Stimulated activated memory B cell treated with anti-CD40 and anti-IgM and Interleukin-4, amounts not matched to agents 10 μg/mL and 1 μg/mL and 100 μg/mL, for 72 hours (primary cell): ENCODE measurements at regions not wholly inside any gene's neighbourhood (a gene's known extent, or its start where the extent isn't known, plus 50 kb on each side); places are given as distances from the start of the nearest gene placed in this dataset.

Experiments
- ATAC-seq: fragments of 150-1000 bp; cut with Tn5 transposase; 2 replicates; pipeline ENCODE4 v1.10.0; 2021
- H3K27ac Mint-ChIP-seq: one replicate; pipeline ENCODE4 v1.8.0; 2022; ENCODE audit warnings: mild to moderate bottlenecking, mixed read lengths
- H3K27me3 Mint-ChIP-seq: one replicate; pipeline ENCODE4 v1.8.0; 2022; ENCODE audit warnings: mixed read lengths
- H3K36me3 Mint-ChIP-seq: one replicate; pipeline ENCODE4 v1.8.0; 2022; ENCODE audit warnings: mixed read lengths
- H3K4me1 Mint-ChIP-seq: one replicate; pipeline ENCODE4 v1.8.0; 2022; ENCODE audit warnings: mixed read lengths
- H3K4me3 Mint-ChIP-seq: one replicate; pipeline ENCODE4 v1.8.0; 2022; ENCODE audit warnings: mild to moderate bottlenecking, moderate library complexity, mixed read lengths
- H3K9me3 Mint-ChIP-seq: one replicate; pipeline ENCODE4 v1.8.0; 2022; ENCODE audit warnings: mixed read lengths

DNA sequence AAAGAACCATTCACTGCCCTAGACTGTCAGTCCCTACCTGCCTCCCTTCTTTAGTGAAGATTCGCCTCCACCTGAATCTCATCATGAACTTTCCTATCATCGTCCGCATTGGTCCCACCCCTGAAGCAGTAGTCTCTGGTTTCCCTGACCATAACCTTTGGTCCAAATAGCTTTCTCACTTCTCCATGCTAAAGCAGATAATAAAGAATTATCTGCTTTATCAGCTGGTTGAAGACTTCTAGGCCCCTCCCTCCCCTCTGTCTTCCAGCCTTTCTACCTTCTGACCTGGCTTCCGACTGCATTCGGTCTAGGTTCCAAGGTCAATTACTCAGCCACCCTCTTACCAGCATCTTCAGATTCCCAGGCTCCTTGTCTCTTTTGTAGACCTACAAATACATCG, 650.9 kb downstream of the HS3ST4 start:
- H3K27me3 Mint-ChIP-seq = no peaks in the 10 kb centered on the region
- no peak for ATAC-seq
- no peak overlapping the region for H3K27ac Mint-ChIP-seq
- H3K9me3 Mint-ChIP-seq = peaks cover 4% of the 10 kb centered on the region
- no peaks in the 10 kb centered on the region for H3K36me3 Mint-ChIP-seq
- no peaks in the 10 kb centered on the region for H3K4me1 Mint-ChIP-seq
- H3K4me3 Mint-ChIP-seq = no peak overlapping the region

DNA sequence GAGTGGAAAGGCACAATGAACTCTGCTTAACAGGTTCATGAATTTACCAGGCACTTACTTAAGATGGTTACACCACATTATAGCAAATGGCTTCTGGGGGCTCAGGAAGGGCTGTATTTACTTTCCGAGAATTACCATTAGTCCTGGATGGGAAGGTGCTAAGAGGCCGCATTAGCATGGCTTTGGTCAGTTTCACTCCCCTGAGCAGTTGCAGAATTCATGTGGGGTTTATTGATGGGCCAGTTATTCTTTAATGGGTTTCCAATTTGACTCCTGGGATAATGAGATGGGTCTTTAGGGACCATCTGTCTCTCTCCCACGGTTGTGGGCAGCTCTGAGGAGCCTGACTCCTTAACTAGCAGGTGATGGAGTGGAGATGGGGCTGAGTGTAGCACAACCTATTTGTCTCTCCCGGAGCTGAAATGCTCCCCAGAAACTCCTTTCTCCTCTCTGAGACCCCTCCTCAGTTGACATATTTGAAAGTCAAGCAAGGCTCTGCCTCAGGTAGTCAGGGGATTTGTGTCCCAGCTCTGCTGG, 652.5 kb downstream of the HS3ST4 start:
- no peaks in the 10 kb centered on the region for H3K27me3 Mint-ChIP-seq
- H3K4me3 Mint-ChIP-seq = no peak overlapping the region
- no peak for ATAC-seq
- H3K36me3 Mint-ChIP-seq = no peaks in the 10 kb centered on the region
- peaks cover 4% of the 10 kb centered on the region for H3K9me3 Mint-ChIP-seq
- H3K4me1 Mint-ChIP-seq = no peaks in the 10 kb centered on the region
- H3K27ac Mint-ChIP-seq = no peak overlapping the region

DNA sequence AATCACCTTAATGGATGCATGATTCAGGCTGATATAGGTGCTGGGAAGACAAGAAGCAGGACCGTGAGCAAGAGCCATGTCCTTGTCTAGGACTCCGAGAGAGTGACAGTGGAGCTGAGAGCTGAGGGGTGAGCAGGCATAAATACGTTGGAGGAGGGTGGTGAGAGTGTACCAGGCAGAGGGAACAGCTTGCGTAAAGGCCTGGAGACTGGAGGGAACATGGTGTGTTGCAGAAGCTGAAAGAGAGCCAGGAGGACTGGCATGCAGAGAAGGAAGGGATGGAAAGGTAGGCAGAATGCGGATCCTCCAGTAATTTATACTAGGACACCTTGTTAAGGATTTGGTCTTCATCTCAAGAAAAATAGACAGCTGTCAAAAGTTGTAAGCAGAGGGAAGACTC, 653.2 kb downstream of the HS3ST4 start:
- Mint-ChIP-seq H3K9me3 (peaks cover 4% of the 10 kb centered on the region), H3K27ac (no peak overlapping the region), H3K36me3 (no peaks in the 10 kb centered on the region), H3K4me1 (no peaks in the 10 kb centered on the region), H3K27me3 (no peaks in the 10 kb centered on the region), H3K4me3 (no peak overlapping the region)
- no peak for ATAC-seq

DNA sequence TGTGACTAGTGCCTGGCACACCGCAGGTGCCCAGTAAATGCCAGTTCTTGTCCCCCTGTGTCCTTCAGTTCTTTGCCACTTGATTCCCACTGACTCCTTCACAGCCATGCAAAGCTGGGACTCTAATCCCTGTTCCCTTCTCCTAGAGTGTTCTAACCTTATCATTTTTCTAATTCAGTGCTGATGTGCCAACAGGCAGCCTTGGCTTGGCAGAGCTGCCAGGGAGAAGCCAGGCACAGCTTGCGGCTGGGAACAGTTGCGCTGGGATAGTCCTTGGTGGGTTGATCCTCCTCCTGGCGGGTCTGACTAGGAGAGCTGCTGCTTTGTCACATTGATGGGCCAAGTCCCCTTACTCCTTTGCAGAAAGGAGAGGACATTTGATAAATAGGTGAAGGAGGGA, 654.2 kb downstream of the HS3ST4 start:
- Mint-ChIP-seq H3K36me3 (no peaks in the 10 kb centered on the region), H3K4me1 (no peaks in the 10 kb centered on the region), H3K27ac (no peak overlapping the region), H3K27me3 (no peaks in the 10 kb centered on the region), H3K9me3 (peaks cover 5% of the 10 kb centered on the region), H3K4me3 (no peak overlapping the region)
- no peak for ATAC-seq

DNA sequence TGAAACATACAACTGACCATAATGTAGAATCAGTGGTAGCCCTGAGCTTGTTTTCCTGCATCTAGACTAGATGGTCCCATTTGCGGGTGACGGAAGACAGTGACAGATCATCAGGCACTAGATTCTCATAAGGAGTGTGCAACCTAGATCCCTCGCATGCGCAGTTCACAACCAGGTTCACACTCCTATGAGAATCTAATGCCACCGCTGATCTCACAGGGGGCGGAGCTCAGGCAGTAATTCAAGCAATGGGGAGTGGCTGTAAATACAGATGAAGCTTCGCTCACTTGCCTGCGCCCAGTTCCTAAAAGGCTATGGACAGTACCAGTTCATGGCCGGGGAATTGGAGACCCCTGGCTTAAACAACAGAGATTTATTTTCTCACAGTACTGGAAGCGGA, 656.3 kb downstream of the HS3ST4 start:
- no peak overlapping the region for H3K4me3 Mint-ChIP-seq
- no peaks in the 10 kb centered on the region for H3K36me3 Mint-ChIP-seq
- no peak overlapping the region for H3K27ac Mint-ChIP-seq
- no peaks in the 10 kb centered on the region for H3K4me1 Mint-ChIP-seq
- H3K9me3 Mint-ChIP-seq = peaks cover 8% of the 10 kb centered on the region
- no peak for ATAC-seq
- no peaks in the 10 kb centered on the region for H3K27me3 Mint-ChIP-seq

DNA sequence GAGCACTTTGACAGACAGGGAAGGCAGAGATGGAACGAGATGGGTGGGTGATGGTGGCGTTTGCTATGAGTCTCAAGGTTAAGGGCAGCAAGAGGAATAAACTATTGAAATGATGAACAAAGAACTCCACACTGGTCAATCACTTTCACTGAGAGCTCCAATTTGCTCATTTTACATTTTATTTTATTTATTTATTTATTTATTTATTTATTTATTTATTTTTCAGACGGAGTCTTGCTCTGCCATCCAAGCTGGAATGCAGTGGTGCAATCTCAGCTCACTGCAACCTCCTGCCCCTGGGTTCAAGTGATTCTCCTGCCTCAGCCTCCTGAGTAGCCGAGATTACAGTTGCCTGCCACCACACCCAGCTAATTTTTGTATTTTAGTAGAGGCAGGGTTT, 669.1 kb downstream of the HS3ST4 start:
- H3K36me3 Mint-ChIP-seq = no peaks in the 10 kb centered on the region
- H3K27ac Mint-ChIP-seq = no peak overlapping the region
- H3K9me3 Mint-ChIP-seq = peaks cover 8% of the 10 kb centered on the region
- no peaks in the 10 kb centered on the region for H3K4me1 Mint-ChIP-seq
- H3K27me3 Mint-ChIP-seq = peaks cover 13% of the 10 kb centered on the region
- no peak overlapping the region for H3K4me3 Mint-ChIP-seq
- ATAC-seq = no peak

DNA sequence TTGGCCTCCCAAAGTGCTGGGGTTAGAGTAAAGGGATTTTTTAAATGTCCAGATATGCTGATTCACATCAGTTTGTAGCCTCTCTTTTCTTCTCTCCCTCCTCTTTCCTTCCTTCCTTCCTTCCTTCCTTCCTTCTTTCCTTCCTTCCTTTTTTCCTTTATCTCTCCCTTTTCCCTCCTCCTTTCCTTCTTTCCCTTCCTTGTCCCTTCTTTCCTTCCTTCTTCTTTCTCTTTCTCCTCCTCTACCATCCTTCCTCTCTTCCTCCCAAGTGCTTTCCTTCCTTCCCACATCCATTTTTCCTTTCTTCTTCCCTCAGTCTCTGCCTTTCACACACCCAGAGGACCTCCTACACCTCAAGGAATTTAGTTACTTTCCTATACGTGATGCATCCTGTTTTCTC, 671.8 kb downstream of the HS3ST4 start:
- H3K4me1 Mint-ChIP-seq = no peaks in the 10 kb centered on the region

DNA sequence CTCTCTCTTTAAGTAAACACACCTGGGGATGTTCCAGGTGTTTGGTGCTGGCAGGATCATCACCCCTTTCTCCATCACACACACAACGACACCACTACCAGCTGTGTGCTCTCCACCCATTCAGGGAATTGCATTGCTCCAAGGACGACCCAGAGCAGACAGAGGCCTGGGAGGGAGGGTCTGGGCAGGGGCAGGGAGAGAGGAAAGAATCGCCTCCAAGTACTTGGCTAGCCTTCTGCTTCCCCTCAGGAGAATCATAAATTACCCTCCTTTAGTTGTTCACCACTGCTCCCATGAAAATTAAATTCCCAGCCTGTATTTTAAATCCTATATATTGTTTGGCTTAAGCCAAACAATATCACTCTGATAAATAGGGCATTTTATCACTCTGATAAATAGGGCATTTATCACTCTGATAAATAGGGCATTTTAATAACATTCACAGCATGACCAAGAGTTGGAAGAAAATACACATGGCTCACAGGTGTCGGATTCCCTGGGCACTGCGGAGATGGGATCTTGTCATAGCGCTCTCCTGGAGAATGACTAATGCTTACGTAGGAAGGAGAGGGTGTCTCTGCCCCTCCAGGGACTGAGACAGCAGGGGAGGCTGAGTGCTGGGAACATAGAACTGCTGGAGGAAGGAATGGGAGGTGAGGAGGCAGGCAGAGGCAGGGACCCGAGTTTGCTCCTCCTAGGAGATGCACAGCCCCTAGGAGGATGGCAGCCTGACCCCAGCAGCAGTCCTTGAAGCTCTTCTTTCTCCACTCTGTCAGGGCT, 673.6 kb downstream of the HS3ST4 start:
- Mint-ChIP-seq H3K9me3 (peaks cover 6% of the 10 kb centered on the region), H3K27me3 (peaks cover 34% of the 10 kb centered on the region), H3K27ac (no peak overlapping the region), H3K4me3 (no peak overlapping the region), H3K4me1 (no peaks in the 10 kb centered on the region), H3K36me3 (no peaks in the 10 kb centered on the region)
- no peak for ATAC-seq

More for the DNA sequence above, 671.8 kb downstream of the HS3ST4 start:
- no peak for ATAC-seq
- Mint-ChIP-seq H3K4me3 (no peak overlapping the region), H3K36me3 (no peaks in the 10 kb centered on the region), H3K9me3 (peaks cover 6% of the 10 kb centered on the region), H3K27me3 (peaks cover 34% of the 10 kb centered on the region), H3K27ac (no peak overlapping the region)

DNA sequence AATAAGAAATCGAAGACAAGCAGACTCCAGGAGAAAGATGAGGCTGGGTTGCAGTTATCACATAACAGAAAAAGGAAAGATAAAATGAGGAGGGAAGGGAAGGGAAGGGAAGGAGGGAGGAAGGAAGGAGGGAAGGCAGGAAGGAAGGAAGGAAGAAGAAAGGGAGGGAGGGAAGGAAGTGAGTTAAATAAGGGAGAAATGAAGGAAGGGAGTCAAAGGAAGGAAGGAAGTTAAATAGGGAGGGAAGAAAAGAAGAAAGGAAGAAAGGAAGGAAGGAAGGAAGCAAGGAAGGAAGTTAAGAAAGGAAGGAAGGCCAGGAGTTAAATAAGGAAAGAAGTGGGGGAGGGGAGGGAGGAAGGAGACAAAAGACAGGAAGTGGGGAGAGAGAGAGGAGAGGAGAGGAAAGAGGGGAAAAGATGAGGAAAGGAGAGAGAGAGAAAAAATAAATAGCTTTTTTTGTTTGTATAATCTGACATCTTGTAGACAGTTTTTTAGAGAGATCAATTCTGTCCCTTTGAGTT, 679.6 kb downstream of the HS3ST4 start:
- Mint-ChIP-seq H3K27ac (no peak overlapping the region), H3K9me3 (peaks cover 8% of the 10 kb centered on the region), H3K36me3 (no peaks in the 10 kb centered on the region), H3K4me3 (no peak overlapping the region), H3K27me3 (peaks cover 16% of the 10 kb centered on the region), H3K4me1 (no peaks in the 10 kb centered on the region)
- no peak for ATAC-seq

DNA sequence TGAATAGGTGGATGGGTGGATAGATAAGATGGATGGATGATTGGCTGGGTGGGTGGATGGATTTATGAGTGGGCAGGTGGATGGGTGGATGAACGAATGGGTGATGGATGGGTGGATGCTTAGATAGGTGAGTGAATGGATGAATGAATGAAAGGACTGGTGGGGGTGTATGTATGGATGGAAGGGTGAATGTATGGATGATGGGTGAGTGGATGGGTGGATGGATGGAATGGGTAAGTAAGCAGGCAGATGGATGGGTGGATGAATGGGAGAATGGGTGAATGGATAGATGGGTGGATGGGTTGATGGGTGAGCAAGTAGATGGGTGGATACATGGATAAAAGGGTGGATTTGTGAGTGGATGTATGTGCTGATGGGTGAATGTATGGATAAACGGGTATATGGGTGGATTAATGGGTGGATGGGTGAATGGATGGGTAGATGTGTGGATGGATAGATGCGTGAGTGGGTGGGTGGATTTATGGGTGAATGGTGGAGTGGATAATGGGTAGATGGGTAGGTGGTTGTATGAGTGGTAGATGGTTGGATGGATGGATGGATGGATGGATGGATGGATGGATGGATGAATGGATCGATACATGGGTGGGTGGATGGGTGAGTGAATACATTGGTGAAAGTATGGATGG, 682.6 kb downstream of the HS3ST4 start:
- peak; percentile 27 for ATAC-seq
- no peaks in the 10 kb centered on the region for H3K36me3 Mint-ChIP-seq
- H3K27me3 Mint-ChIP-seq = no peaks in the 10 kb centered on the region
- H3K4me3 Mint-ChIP-seq = no peak overlapping the region
- no peak overlapping the region for H3K27ac Mint-ChIP-seq
- no peaks in the 10 kb centered on the region for H3K4me1 Mint-ChIP-seq
- peaks cover 16% of the 10 kb centered on the region for H3K9me3 Mint-ChIP-seq

DNA sequence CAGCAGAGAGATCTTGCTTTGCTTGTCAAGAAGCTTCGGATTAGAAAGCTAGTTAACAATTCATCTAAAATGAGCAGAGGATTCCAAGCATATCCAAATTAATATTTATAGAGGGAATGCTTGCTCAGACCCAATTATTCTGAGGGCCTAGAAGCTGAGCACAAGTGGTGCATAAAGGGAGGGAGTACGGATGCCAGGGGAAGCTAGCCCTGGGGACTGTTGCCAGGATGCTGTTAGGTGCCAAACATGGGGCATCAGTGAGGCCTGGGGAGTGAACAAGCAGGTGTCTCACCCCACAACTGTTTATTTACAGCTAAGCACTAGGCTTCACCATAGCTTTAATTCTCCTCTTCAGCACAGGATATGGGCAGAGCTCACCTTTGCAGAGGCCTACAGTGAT, 684.1 kb upstream of the C16orf82 start:
- Mint-ChIP-seq H3K4me3 (no peak overlapping the region), H3K27me3 (no peaks in the 10 kb centered on the region), H3K9me3 (peaks cover 10% of the 10 kb centered on the region), H3K36me3 (no peaks in the 10 kb centered on the region), H3K4me1 (no peaks in the 10 kb centered on the region), H3K27ac (no peak overlapping the region)
- no peak for ATAC-seq

DNA sequence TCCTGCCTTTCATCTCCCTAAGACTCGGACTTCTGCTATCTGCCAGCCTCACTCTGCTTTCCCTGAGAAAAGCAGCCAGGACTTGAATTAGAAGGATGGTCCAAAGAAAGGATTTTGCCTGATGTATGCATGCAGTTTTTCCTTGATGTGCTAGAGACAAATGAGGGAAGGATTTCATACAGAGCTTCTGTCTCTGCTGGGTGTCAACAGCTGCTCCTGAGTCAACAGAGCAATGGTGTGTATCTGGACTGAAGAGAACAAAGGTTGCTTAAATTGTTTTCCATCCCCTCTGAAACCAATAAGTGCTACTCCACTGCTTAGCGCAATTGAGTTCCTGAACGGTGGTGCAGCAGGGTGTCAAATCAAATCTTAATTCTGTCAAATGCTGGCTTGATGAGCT, 680.6 kb upstream of the C16orf82 start:
- H3K27ac Mint-ChIP-seq = no peak overlapping the region
- no peaks in the 10 kb centered on the region for H3K36me3 Mint-ChIP-seq
- no peaks in the 10 kb centered on the region for H3K27me3 Mint-ChIP-seq
- no peak for ATAC-seq
- H3K9me3 Mint-ChIP-seq = peaks cover 3% of the 10 kb centered on the region
- H3K4me3 Mint-ChIP-seq = no peak overlapping the region
- no peaks in the 10 kb centered on the region for H3K4me1 Mint-ChIP-seq

DNA sequence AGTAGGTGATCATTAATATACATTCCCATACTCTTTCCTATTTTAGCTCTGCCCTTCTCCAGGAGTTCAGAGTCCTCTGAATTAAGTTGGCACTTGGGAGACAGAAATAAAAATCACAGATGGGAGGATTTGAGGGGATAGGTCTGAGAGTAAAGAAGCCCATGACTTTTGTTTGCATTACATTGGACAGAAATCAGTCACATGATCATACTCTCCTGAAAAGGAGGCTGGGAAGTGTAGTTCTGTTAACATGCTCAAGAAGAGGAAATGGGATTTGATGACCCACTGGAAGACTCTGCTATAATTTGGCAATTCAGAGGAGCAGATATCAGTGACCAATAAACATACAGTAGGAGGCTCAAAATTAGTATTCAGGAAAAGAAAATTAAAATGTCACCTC, 674.9 kb upstream of the C16orf82 start:
- peaks cover 2% of the 10 kb centered on the region for H3K9me3 Mint-ChIP-seq
- H3K4me3 Mint-ChIP-seq = no peak overlapping the region
- ATAC-seq = no peak
- H3K36me3 Mint-ChIP-seq = no peaks in the 10 kb centered on the region
- no peaks in the 10 kb centered on the region for H3K4me1 Mint-ChIP-seq
- H3K27ac Mint-ChIP-seq = no peak overlapping the region
- no peaks in the 10 kb centered on the region for H3K27me3 Mint-ChIP-seq

DNA sequence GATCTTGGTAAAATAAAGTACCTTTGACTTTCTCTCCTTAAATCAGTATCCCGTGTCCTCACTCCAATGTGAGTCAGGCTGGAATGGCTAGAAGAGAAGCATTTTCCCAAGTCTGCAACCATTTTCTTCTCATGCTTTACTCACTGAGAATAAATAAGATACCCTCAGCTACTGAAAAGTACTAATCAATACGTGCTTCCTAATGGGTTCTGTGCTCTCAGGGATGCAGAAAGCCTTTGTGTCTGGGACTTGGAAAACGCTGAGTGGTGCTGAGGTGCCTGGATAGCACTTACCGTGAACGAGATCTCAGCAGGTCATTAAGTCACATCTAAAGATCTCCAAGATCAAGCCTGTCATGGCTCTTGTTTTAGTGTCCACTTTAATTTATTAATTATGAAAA, 672.3 kb upstream of the C16orf82 start:
- Mint-ChIP-seq H3K4me1 (no peaks in the 10 kb centered on the region), H3K4me3 (no peak overlapping the region), H3K36me3 (no peaks in the 10 kb centered on the region), H3K9me3 (peaks cover 2% of the 10 kb centered on the region), H3K27ac (no peak overlapping the region), H3K27me3 (no peaks in the 10 kb centered on the region)
- no peak for ATAC-seq

DNA sequence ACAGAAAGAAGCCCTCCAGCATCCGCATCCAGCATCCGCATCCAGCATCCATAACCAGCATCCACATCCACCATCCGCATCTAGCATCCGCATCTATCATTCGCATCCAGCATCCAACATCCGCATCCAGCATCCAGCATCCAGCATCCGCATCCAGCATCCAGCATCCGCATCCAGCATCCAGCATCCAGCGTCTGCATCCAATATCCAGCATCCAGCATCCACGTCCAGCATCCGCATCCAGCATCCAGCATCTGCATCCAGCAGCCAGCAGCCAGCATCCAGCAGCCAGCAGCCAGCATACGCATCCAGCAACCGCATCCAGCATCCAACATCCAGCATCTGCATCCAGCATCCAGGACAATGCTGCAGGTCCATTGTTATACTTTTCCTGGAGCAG, 671.0 kb upstream of the C16orf82 start:
- Mint-ChIP-seq H3K27me3 (no peaks in the 10 kb centered on the region), H3K4me1 (no peaks in the 10 kb centered on the region), H3K9me3 (peaks cover 6% of the 10 kb centered on the region), H3K36me3 (no peaks in the 10 kb centered on the region), H3K4me3 (no peak overlapping the region), H3K27ac (no peak overlapping the region)
- no peak for ATAC-seq
